ENCODE measurements at regions not wholly inside any gene's neighbourhood (a gene's known extent, or its start where the extent isn't known, plus 50 kb on each side); places are given as distances from the start of the nearest gene placed in this dataset.
"Not testable (repeated sequence)": the region's sequence is repeated elsewhere in the genome, so short reads cannot be mapped to it uniquely, and the experiment has no call there.

DNA sequence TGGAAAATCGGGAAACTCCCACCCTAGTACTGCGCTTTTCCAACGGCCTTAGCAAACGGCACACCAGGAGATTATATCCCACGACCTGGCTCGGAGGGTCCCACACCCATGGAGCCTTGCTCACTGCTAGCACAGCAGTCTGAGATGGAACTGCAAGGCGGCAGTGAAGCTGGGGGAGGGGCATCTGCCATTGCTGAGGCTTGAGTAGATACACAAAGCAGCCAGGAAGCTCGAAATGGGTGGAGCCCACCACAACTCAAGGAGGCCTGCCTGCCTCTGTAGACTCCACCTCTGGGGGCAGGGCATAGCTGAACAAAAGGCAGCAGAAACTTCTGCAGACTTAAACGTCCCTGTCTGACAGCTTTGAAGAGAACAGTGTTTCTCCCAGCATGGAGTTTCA, 77.8 kb upstream of the SMIM31 start:
- not testable (repeated sequence) for DNase-seq (ENCODE audit: low read depth in 6 of 9, low spot score in 9 of 9); H3K9me3 ChIP-seq (ENCODE audit: control insufficient read depth in 2 of 2, insufficient read depth in 1 of 2, low read length in 1 of 2); H3K27me3 ChIP-seq (ENCODE audit: control insufficient read depth in 2 of 2, insufficient read depth in 1 of 2, low read length in 1 of 2); H3K4me1 ChIP-seq (ENCODE audit: control insufficient read depth in 2 of 2, insufficient read depth in 2 of 2, low read length in 2 of 2); H3K27ac ChIP-seq (ENCODE audit: low read depth in 1 of 2, low read length in 1 of 2); H3K4me3 ChIP-seq (ENCODE audit: low read length in 2 of 2); H3K36me3 ChIP-seq (ENCODE audit: control insufficient read depth in 2 of 2, insufficient read depth in 2 of 2, low read length in 1 of 2)
- 90% methylated on average over 9 of the region's 9 CpGs for WGBS

DNA sequence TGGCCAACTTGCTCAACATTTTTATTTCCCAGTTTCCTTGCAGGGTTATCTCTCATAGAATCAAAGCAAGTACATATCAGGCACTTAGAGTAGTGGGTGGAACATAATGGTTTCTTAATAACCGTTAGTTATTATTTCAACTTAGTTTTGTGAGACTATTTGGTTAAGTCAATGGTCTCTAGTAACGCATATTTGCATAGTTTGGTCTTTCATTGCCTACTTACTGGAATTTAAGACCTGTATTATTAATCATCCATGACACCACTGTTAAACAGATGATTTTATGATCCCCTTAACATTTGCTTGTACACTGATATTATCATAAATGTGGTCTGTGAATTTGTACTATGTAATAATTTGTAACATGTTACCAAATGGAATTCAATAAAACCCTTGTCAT, 70.9 kb upstream of the SMIM31 start:
- no peaks in the 10 kb centered on the region for H3K27me3 ChIP-seq (ENCODE audit: control insufficient read depth in 2 of 2, insufficient read depth in 1 of 2, low read length in 1 of 2)
- H3K36me3 ChIP-seq (ENCODE audit: control insufficient read depth in 2 of 2, insufficient read depth in 2 of 2, low read length in 1 of 2): no peaks in the 10 kb centered on the region
- no peak for DNase-seq (ENCODE audit: low read depth in 6 of 9, low spot score in 9 of 9)
- no peaks in the 10 kb centered on the region for H3K4me1 ChIP-seq (ENCODE audit: control insufficient read depth in 2 of 2, insufficient read depth in 2 of 2, low read length in 2 of 2)
- H3K4me3 ChIP-seq (ENCODE audit: low read length in 2 of 2): no peak overlapping the region
- WGBS: 89% methylated on average over 2 of the region's 2 CpGs
- H3K27ac ChIP-seq (ENCODE audit: low read depth in 1 of 2, low read length in 1 of 2): no peak overlapping the region
- no peaks in the 10 kb centered on the region for H3K9me3 ChIP-seq (ENCODE audit: control insufficient read depth in 2 of 2, insufficient read depth in 1 of 2, low read length in 1 of 2)

DNA sequence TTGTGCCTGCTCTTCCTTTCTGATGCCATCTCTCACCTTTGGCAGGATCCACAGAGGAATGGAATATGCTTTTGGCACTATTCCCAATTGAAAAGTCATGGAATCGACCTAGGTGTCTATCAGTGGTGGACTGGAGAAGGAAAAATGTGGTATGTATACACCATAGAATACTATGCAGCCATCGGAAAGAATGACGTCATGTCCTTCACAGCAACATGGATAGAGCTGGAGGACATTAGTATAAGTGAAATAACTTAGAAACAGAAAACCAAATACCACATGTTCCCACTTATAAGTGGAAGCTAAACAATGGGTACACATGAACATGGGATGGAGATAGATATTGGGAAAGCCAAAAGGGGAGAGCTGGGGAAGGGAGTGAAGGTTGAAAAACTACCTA, 58.3 kb upstream of the SMIM31 start:
- 82% methylated on average over 3 of the region's 3 CpGs for WGBS
- H3K36me3 ChIP-seq (ENCODE audit: control insufficient read depth in 2 of 2, insufficient read depth in 2 of 2, low read length in 1 of 2): no peaks in the 10 kb centered on the region
- no peak overlapping the region for H3K27ac ChIP-seq (ENCODE audit: low read depth in 1 of 2, low read length in 1 of 2)
- no peaks in the 10 kb centered on the region for H3K27me3 ChIP-seq (ENCODE audit: control insufficient read depth in 2 of 2, insufficient read depth in 1 of 2, low read length in 1 of 2)
- no peak for DNase-seq (ENCODE audit: low read depth in 6 of 9, low spot score in 9 of 9)
- no peaks in the 10 kb centered on the region for H3K9me3 ChIP-seq (ENCODE audit: control insufficient read depth in 2 of 2, insufficient read depth in 1 of 2, low read length in 1 of 2)
- H3K4me3 ChIP-seq (ENCODE audit: low read length in 2 of 2): no peak overlapping the region
- H3K4me1 ChIP-seq (ENCODE audit: control insufficient read depth in 2 of 2, insufficient read depth in 2 of 2, low read length in 2 of 2): no peaks in the 10 kb centered on the region

- WGBS: 73% methylated on average over 10 of the region's 10 CpGs
- Histone ChIP-seq H3K27ac (ENCODE audit: low read depth in 1 of 2, low read length in 1 of 2) (no peak overlapping the region), H3K27me3 (ENCODE audit: control insufficient read depth in 2 of 2, insufficient read depth in 1 of 2, low read length in 1 of 2) (no peaks in the 10 kb centered on the region), H3K4me3 (ENCODE audit: low read length in 2 of 2) (no peak overlapping the region), H3K4me1 (ENCODE audit: control insufficient read depth in 2 of 2, insufficient read depth in 2 of 2, low read length in 2 of 2) (no peaks in the 10 kb centered on the region), H3K36me3 (ENCODE audit: control insufficient read depth in 2 of 2, insufficient read depth in 2 of 2, low read length in 1 of 2) (no peaks in the 10 kb centered on the region), H3K9me3 (ENCODE audit: control insufficient read depth in 2 of 2, insufficient read depth in 1 of 2, low read length in 1 of 2) (no peaks in the 10 kb centered on the region)
- peak in 1 of 9 donors; percentile 1 for DNase-seq (ENCODE audit: low read depth in 6 of 9, low spot score in 9 of 9)
Observed at GRCh38 chr4:164700471-164700870, 53.5 kb upstream of the SMIM31 start.

GRCh38 chr4:164701665-164702064, 52.3 kb upstream of the SMIM31 start:
- Histone ChIP-seq H3K9me3 (ENCODE audit: control insufficient read depth in 2 of 2, insufficient read depth in 1 of 2, low read length in 1 of 2) (no peaks in the 10 kb centered on the region), H3K4me3 (ENCODE audit: low read length in 2 of 2) (no peak overlapping the region), H3K36me3 (ENCODE audit: control insufficient read depth in 2 of 2, insufficient read depth in 2 of 2, low read length in 1 of 2) (no peaks in the 10 kb centered on the region), H3K27ac (ENCODE audit: low read depth in 1 of 2, low read length in 1 of 2) (no peak overlapping the region), H3K27me3 (ENCODE audit: control insufficient read depth in 2 of 2, insufficient read depth in 1 of 2, low read length in 1 of 2) (no peaks in the 10 kb centered on the region), H3K4me1 (ENCODE audit: control insufficient read depth in 2 of 2, insufficient read depth in 2 of 2, low read length in 2 of 2) (no peaks in the 10 kb centered on the region)
- 83% methylated on average over 4 of the region's 4 CpGs for WGBS
- no peak for DNase-seq (ENCODE audit: low read depth in 6 of 9, low spot score in 9 of 9)

All from thymus (tissue), 11 donors.